GM06990 (cell line): ENCODE measurements at regions not wholly inside any gene's neighbourhood (a gene's known extent, or its start where the extent isn't known, plus 50 kb on each side); places are given as distances from the start of the nearest gene placed in this dataset.

ENCODE experiments used
- DNase-seq: peaks from one replicate; pipeline ENCODE4 v3.0.0-alpha.2; 2011; ENCODE audit not compliant: insufficient read length; ENCODE audit errors: extremely low read depth
- H3K27me3 ChIP-seq: replicated peaks from 2 replicates; pipeline ENCODE4 v1.6.0; 2011; ENCODE audit warnings: low read length; ENCODE audit not compliant: control insufficient read depth, insufficient read depth
- H3K36me3 ChIP-seq: 2 replicates; pipeline ENCODE4 v1.5.1; 2011; ENCODE audit warnings: low read length; ENCODE audit not compliant: control insufficient read depth, insufficient read depth
- H3K4me3 ChIP-seq: replicated peaks from 2 replicates; pipeline ENCODE4 v1.5.1; 2011; ENCODE audit warnings: low read depth, mild to moderate bottlenecking, control low read depth, low read length
- TF ChIP-seq, protein P1 (sequence below): IDR thresholded peaks from 2 replicates; pipeline ENCODE4 v1.5.1; 2011; ENCODE audit warnings: low read length, control low read depth, mild to moderate bottlenecking, inconsistent platforms; ENCODE audit not compliant: insufficient read depth, poor library complexity, severe bottlenecking

- Histone ChIP-seq H3K36me3 (no peaks in the 10 kb centered on the region), H3K4me3 (no peak overlapping the region), H3K27me3 (no peaks in the 10 kb centered on the region)
- TF ChIP-seq, protein P1, sequence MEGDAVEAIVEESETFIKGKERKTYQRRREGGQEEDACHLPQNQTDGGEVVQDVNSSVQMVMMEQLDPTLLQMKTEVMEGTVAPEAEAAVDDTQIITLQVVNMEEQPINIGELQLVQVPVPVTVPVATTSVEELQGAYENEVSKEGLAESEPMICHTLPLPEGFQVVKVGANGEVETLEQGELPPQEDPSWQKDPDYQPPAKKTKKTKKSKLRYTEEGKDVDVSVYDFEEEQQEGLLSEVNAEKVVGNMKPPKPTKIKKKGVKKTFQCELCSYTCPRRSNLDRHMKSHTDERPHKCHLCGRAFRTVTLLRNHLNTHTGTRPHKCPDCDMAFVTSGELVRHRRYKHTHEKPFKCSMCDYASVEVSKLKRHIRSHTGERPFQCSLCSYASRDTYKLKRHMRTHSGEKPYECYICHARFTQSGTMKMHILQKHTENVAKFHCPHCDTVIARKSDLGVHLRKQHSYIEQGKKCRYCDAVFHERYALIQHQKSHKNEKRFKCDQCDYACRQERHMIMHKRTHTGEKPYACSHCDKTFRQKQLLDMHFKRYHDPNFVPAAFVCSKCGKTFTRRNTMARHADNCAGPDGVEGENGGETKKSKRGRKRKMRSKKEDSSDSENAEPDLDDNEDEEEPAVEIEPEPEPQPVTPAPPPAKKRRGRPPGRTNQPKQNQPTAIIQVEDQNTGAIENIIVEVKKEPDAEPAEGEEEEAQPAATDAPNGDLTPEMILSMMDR: no peak
- DNase-seq: no peak
Measured at GRCh38 chr10:105727131-105727530, 1086.0 kb downstream of the SORCS3 start.

DNA sequence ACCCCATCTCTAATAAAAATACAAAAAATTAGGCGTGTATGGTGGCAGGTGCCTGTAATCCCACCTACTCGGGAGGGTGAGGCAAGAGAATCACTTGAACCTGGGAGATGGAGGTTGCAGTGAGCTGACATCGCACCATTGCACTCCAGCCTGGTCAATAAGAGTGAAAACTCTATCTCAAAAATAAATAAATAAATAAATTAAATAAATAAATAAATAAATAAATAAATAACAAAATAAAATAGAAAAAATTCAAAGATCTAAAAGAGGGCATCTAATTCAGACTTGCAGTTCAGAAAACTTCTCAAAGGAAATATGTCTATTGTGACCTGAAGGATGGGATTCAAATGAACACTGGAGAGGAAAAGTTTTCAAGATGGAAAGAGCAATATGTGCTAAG is 1085.1 kb downstream of the SORCS3 start:
- DNase-seq: no peak
- no peaks in the 10 kb centered on the region for H3K27me3 ChIP-seq
- TF ChIP-seq, protein P1: no peak
- H3K4me3 ChIP-seq: no peak overlapping the region
- no peaks in the 10 kb centered on the region for H3K36me3 ChIP-seq

DNA sequence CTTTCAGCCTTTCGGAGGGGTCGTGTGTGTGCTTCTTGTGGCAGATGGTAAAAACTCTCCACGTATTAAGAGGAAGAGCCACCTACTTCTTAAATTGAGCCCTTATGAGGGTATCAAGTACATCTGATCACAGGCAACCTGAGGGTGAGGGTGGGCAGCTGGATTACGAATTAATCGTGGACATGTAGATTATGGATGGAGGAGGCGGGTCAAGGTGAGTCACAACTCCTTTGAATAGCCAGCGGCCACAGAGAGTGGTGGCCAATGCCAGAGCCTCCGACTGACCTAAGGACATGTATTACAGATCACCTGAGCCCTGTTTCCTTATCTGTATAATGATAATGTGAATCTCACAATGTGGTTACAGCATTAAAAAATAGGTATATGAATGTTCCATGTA is 1083.9 kb downstream of the SORCS3 start:
- Histone ChIP-seq H3K27me3 (no peaks in the 10 kb centered on the region), H3K4me3 (no peak overlapping the region), H3K36me3 (no peaks in the 10 kb centered on the region)
- no peak for DNase-seq
- TF ChIP-seq, protein P1: no peak

GRCh38 chr10:105718207-105718995 is 1077.3 kb downstream of the SORCS3 start:
- H3K4me3 ChIP-seq: no peak overlapping the region
- no peak for DNase-seq
- no peaks in the 10 kb centered on the region for H3K27me3 ChIP-seq
- H3K36me3 ChIP-seq: no peaks in the 10 kb centered on the region
- TF ChIP-seq, protein P1: no peak

DNA sequence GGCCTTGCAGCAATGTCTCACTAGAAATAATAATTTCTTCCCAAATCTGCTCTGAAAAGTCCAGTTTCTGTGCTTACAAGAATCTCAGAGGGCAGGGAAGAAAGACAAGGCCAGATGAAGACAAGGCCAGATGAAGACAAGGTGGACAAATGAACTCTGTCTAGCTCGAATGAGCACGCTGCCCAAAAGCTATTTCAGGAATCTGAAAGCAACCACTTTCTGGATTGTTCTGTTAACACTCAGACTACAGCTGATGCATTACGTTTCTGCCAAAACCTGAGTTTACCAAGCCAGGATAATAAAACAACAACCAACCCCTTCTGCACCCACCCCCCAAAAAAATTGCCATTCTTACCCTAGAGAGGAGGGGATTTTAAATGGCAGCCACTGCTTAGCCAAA is 1073.6 kb downstream of the SORCS3 start:
- TF ChIP-seq, protein P1: no peak
- no peak overlapping the region for H3K4me3 ChIP-seq

More for the DNA sequence above, 1073.6 kb downstream of the SORCS3 start:
- DNase-seq: no peak
- Histone ChIP-seq H3K36me3 (no peaks in the 10 kb centered on the region), H3K27me3 (no peaks in the 10 kb centered on the region)
